Progenitor cell of endocrine pancreas (in vitro differentiated cells): ENCODE measurements at regions not wholly inside any gene's neighbourhood (a gene's known extent, or its start where the extent isn't known, plus 50 kb on each side); places are given as distances from the start of the nearest gene placed in this dataset.

ENCODE experiments used
- DNase-seq: peaks from one replicate; pipeline ENCODE4 v3.0.0; 2021; ENCODE audit warnings: low spot score; ENCODE audit not compliant: unreplicated experiment
- H3K27ac Mint-ChIP-seq: 2 replicates; pipeline ENCODE4 v1.8.0; 2021; ENCODE audit warnings: mild to moderate bottlenecking, moderate library complexity, mixed read lengths
- H3K27me3 Mint-ChIP-seq: 2 replicates; pipeline ENCODE4 v1.8.0; 2021; ENCODE audit warnings: mixed read lengths
- H3K36me3 Mint-ChIP-seq: 2 replicates; pipeline ENCODE4 v1.8.0; 2022; ENCODE audit warnings: mixed read lengths; ENCODE audit not compliant: insufficient read depth
- H3K4me1 Mint-ChIP-seq: 2 replicates; pipeline ENCODE4 v1.8.0; 2021; ENCODE audit warnings: low read depth, mixed read lengths
- H3K4me3 Mint-ChIP-seq: 2 replicates; pipeline ENCODE4 v1.8.0; 2021; ENCODE audit warnings: low read depth, mild to moderate bottlenecking, moderate library complexity, mixed read lengths
- H3K9me3 Mint-ChIP-seq: 2 replicates; pipeline ENCODE4 v1.8.0; 2021; ENCODE audit warnings: low read depth, mixed read lengths
- TF ChIP-seq, protein P1 (sequence below): fragments of 200-600 bp; sonication (generic); IDR thresholded peaks from one replicate; pipeline ENCODE4 v1.5.0; 2021; ENCODE audit warnings: antibody characterized with exemption, mild to moderate bottlenecking; ENCODE audit not compliant: unreplicated experiment

DNA sequence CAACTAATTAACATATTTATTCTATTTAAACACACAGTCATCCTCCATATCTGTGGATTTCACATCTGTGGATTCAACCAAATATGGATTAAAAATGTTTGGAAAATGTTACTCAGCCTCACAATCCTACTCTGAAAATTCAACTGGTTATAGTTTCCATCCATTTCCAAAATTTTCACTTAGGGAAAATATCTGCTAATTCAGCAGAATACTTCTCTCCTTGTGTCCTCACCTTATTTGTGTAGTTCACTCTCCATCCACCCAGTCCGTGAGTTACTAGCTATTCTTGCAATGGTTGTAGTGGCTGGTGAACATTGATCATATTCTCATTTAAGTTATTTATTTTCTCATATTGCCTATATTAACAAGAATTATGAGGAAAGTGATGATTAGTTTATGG lies 77.6 kb upstream of the PRKCQ start:
- Mint-ChIP-seq H3K4me3 (no peak overlapping the region), H3K4me1 (no peaks in the 10 kb centered on the region), H3K9me3 (peaks cover 6% of the 10 kb centered on the region), H3K27me3 (peaks cover 4% of the 10 kb centered on the region), H3K27ac (no peak overlapping the region), H3K36me3 (no peaks in the 10 kb centered on the region)
- no peak for DNase-seq
- TF ChIP-seq, protein P1, sequence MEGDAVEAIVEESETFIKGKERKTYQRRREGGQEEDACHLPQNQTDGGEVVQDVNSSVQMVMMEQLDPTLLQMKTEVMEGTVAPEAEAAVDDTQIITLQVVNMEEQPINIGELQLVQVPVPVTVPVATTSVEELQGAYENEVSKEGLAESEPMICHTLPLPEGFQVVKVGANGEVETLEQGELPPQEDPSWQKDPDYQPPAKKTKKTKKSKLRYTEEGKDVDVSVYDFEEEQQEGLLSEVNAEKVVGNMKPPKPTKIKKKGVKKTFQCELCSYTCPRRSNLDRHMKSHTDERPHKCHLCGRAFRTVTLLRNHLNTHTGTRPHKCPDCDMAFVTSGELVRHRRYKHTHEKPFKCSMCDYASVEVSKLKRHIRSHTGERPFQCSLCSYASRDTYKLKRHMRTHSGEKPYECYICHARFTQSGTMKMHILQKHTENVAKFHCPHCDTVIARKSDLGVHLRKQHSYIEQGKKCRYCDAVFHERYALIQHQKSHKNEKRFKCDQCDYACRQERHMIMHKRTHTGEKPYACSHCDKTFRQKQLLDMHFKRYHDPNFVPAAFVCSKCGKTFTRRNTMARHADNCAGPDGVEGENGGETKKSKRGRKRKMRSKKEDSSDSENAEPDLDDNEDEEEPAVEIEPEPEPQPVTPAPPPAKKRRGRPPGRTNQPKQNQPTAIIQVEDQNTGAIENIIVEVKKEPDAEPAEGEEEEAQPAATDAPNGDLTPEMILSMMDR: no peak

DNA sequence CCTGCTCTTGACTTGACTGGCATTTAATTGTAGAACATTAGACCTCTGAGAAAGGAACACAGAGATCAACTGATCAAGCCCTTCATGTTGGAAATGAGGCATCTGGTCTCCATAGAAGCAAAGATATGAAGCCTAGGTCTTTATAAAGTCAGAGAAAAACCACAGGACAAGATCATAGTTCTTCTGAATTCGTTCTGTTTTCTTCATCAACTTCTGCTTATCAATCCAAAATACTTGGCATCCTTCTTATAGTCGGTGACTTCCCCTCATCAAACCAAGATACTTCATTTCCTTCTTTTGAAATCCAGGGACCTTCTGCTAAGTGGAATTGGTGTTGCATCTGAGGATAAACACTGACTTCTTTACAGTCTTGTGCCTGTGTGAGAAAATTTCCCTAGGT lies 77.1 kb upstream of the PRKCQ start:
- H3K27me3 Mint-ChIP-seq: peaks cover 4% of the 10 kb centered on the region
- TF ChIP-seq, protein P1: no peak
- H3K9me3 Mint-ChIP-seq: peaks cover 6% of the 10 kb centered on the region
- no peaks in the 10 kb centered on the region for H3K36me3 Mint-ChIP-seq
- H3K4me3 Mint-ChIP-seq: no peak overlapping the region
- no peak overlapping the region for H3K27ac Mint-ChIP-seq
- DNase-seq: no peak
- H3K4me1 Mint-ChIP-seq: no peaks in the 10 kb centered on the region

DNA sequence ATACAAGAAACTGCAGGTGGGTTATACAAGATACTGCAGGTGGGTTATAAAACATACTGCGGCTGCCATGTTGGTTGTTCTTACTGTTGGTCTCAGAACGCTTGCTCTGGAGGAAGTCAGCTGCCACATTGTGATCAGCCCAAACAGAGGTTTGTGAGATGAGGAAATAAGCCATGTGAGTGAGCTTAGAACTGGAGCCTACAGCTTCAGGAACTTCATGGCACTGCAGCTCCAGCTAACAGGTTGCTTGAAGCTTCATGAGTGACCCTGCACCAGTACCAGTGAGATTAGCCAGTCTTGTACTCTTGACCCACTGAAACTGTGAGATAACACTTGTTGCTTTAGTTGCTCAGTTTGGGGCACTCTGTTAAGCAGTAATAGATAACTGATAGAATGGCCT lies 74.5 kb upstream of the PRKCQ start:
- no peak for DNase-seq
- Mint-ChIP-seq H3K4me3 (no peak overlapping the region), H3K36me3 (no peaks in the 10 kb centered on the region), H3K27ac (no peak overlapping the region), H3K4me1 (no peaks in the 10 kb centered on the region), H3K27me3 (peaks cover 9% of the 10 kb centered on the region), H3K9me3 (peaks cover 4% of the 10 kb centered on the region)
- TF ChIP-seq, protein P1: no peak

DNA sequence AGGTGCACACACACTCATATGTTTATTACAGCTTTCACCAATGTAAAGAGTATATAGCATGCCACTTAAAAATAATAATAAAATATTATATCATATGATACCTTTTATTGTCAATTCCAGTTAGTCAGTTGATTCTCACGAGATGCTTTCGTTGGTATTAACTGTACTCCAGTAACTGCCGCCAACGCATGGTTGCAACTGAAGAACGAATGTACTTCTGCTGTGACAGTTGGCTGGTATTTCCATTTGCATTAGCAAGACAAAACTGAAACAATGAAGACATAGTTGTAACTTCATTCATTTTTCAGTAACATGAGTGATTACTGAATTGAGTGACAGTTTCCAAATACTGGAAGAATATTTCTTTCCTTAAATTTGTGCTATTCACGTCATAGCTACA lies 70.5 kb upstream of the PRKCQ start:
- no peaks in the 10 kb centered on the region for H3K4me1 Mint-ChIP-seq
- H3K27me3 Mint-ChIP-seq: peaks cover 14% of the 10 kb centered on the region
- H3K36me3 Mint-ChIP-seq: no peaks in the 10 kb centered on the region
- DNase-seq: no peak
- no peaks in the 10 kb centered on the region for H3K9me3 Mint-ChIP-seq
- H3K4me3 Mint-ChIP-seq: no peak overlapping the region
- H3K27ac Mint-ChIP-seq: no peak overlapping the region
- TF ChIP-seq, protein P1: no peak

DNA sequence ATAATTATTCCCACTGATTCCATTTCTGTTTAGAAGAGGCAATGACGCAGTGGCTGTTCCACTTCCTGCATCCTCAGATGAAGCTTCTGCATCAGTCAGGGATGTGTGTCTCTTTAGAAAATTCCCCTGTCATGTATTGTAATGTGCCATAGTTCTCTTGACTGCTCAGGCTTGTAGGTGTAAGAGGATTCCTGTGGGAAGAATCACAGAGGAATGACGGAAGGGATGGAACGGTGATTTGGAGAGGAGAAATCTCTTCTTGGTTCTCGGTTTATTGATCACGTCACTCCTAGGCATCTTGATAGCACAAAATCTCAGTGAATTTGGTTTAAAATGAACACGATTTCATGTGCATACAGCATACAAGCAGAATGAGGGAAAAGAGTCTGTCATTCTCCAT lies 69.8 kb upstream of the PRKCQ start:
- no peak for DNase-seq
- Mint-ChIP-seq H3K27me3 (peaks cover 14% of the 10 kb centered on the region), H3K4me3 (no peak overlapping the region), H3K36me3 (no peaks in the 10 kb centered on the region), H3K27ac (no peak overlapping the region), H3K4me1 (no peaks in the 10 kb centered on the region), H3K9me3 (no peaks in the 10 kb centered on the region)
- TF ChIP-seq, protein P1: no peak
